ENCODE measurements at regions not wholly inside any gene's neighbourhood (a gene's known extent, or its start where the extent isn't known, plus 50 kb on each side); places are given as distances from the start of the nearest gene placed in this dataset.

DNA sequence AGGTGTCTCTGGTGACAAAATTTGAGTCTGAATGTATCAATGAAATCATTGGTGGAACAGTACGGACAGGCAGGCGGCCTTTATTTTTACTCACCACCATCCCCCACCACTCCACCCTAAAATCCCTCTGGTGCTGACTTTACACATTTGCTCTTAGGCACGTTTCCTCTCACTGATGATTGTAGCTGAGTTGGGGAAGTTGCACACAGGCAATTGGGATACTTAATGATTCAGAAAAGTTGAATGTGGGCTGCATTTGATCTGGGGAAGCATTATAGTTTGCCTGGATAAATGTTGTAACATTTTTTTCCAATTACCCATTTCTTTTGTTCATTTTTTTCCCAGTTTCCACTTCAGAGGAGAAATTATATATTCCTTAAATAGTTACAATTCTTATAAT, 658.4 kb downstream of the TLR4 start:
- no peak for TF ChIP-seq CSDC2 (CRISPR knock-in tag; IDR thresholded peaks at IDR 0.05)
- TF ChIP-seq CREB5 (CRISPR knock-in tag; IDR thresholded peaks at IDR 0.05; ENCODE audit: low read depth) = no peak
- TF ChIP-seq OSR1 (CRISPR knock-in tag; IDR thresholded peaks at IDR 0.05) = no peak
- no peak for TF ChIP-seq RARB (CRISPR knock-in tag; IDR thresholded peaks at IDR 0.05)
- no peak for TF ChIP-seq ZNF8 (CRISPR knock-in tag; IDR thresholded peaks at IDR 0.05)
- no peak for TF ChIP-seq CSRNP3 (CRISPR knock-in tag; IDR thresholded peaks at IDR 0.05)
- no peak for TF ChIP-seq ZFP30 (CRISPR knock-in tag; IDR thresholded peaks at IDR 0.05)
- no peak for TF ChIP-seq POU6F1 (CRISPR knock-in tag; IDR thresholded peaks at IDR 0.05; ENCODE audit: borderline replicate concordance, low read depth)
